NCI-H1105 treated with DMSO at 0.1 percent for 48 hours (cell line): ENCODE measurements at regions not wholly inside any gene's neighbourhood (a gene's known extent, or its start where the extent isn't known, plus 50 kb on each side); places are given as distances from the start of the nearest gene placed in this dataset.
"Not testable (repeated sequence)": the region's sequence is repeated elsewhere in the genome, so short reads cannot be mapped to it uniquely, and the experiment has no call there.

ENCODE experiments used
- DNase-seq: peaks from one replicate; lab custom pipeline; 2025; lab: John Stamatoyannopoulos, UW

- DNase-seq = not testable (repeated sequence)
Observed at GRCh38 chr6:71360556-71361335, 72.1 kb downstream of the OGFRL1 start.

- DNase-seq = no peak
Observed at GRCh38 chr6:71364889-71365542, 76.4 kb downstream of the OGFRL1 start.

GRCh38 chr6:71367756-71368155 is 79.1 kb downstream of the OGFRL1 start:
- DNase-seq = peak; percentile 8

- DNase-seq = no peak
Observed at GRCh38 chr6:71368284-71368683, 79.7 kb downstream of the OGFRL1 start.

GRCh38 chr6:71371559-71371958 is 82.9 kb downstream of the OGFRL1 start:
- no peak for DNase-seq

- no peak for DNase-seq
Observed at GRCh38 chr6:71373943-71374342, 85.3 kb downstream of the OGFRL1 start.

- DNase-seq = no peak
Observed at GRCh38 chr6:71375676-71376075, 87.1 kb downstream of the OGFRL1 start.

GRCh38 chr6:71376830-71377229 is 88.2 kb downstream of the OGFRL1 start:
- no peak for DNase-seq

GRCh38 chr6:71383476-71383875 is 94.9 kb downstream of the OGFRL1 start:
- DNase-seq = no peak

- peak; percentile 55 for DNase-seq
Observed at GRCh38 chr6:71383901-71384489, 95.4 kb downstream of the OGFRL1 start.

- DNase-seq = no peak
Observed at GRCh38 chr6:71385111-71385822, 96.7 kb downstream of the OGFRL1 start.

- DNase-seq = no peak
Observed at GRCh38 chr6:71386215-71386614, 97.6 kb downstream of the OGFRL1 start.

- DNase-seq = no peak
Observed at GRCh38 chr6:71387179-71387578, 98.6 kb downstream of the OGFRL1 start.

GRCh38 chr6:71388068-71388744 is 99.6 kb downstream of the OGFRL1 start:
- DNase-seq = no peak

GRCh38 chr6:71388856-71389527 is 100.4 kb downstream of the OGFRL1 start:
- DNase-seq = no peak

GRCh38 chr6:71391126-71391525 is 102.5 kb downstream of the OGFRL1 start:
- DNase-seq = no peak

GRCh38 chr6:71392276-71392675 is 103.7 kb downstream of the OGFRL1 start:
- DNase-seq = no peak

GRCh38 chr6:71393471-71393870 is 104.9 kb downstream of the OGFRL1 start:
- no peak for DNase-seq

- no peak for DNase-seq
Observed at GRCh38 chr6:71393981-71394432, 105.4 kb downstream of the OGFRL1 start.

- no peak for DNase-seq
Observed at GRCh38 chr6:71394926-71395325, 106.3 kb downstream of the OGFRL1 start.

- no peak for DNase-seq
Observed at GRCh38 chr6:71395731-71396409, 107.3 kb downstream of the OGFRL1 start.
